OCI-LY7 (cell line): ENCODE measurements at regions not wholly inside any gene's neighbourhood (a gene's known extent, or its start where the extent isn't known, plus 50 kb on each side); places are given as distances from the start of the nearest gene placed in this dataset.

Source experiments
- EZH2phosphoT487 ChIP-seq: fragments of 200-600 bp; sonication (generic); IDR thresholded peaks from 2 replicates; pipeline ENCODE4 v1.6.1; 2018; ENCODE audit warnings: low read depth, borderline replicate concordance, mild to moderate bottlenecking, mixed run types, antibody characterized with exemption, low read length, moderate library complexity, mixed read lengths
- TF ChIP-seq, protein P1 (sequence below): fragments of 200-600 bp; sonication (generic); conservative IDR thresholded peaks from 2 replicates; pipeline ENCODE4 v1.5.1; 2014; ENCODE audit warnings: mild to moderate bottlenecking, antibody characterized with exemption, low read length, moderate library complexity, mixed read lengths

- TF ChIP-seq, protein P1, sequence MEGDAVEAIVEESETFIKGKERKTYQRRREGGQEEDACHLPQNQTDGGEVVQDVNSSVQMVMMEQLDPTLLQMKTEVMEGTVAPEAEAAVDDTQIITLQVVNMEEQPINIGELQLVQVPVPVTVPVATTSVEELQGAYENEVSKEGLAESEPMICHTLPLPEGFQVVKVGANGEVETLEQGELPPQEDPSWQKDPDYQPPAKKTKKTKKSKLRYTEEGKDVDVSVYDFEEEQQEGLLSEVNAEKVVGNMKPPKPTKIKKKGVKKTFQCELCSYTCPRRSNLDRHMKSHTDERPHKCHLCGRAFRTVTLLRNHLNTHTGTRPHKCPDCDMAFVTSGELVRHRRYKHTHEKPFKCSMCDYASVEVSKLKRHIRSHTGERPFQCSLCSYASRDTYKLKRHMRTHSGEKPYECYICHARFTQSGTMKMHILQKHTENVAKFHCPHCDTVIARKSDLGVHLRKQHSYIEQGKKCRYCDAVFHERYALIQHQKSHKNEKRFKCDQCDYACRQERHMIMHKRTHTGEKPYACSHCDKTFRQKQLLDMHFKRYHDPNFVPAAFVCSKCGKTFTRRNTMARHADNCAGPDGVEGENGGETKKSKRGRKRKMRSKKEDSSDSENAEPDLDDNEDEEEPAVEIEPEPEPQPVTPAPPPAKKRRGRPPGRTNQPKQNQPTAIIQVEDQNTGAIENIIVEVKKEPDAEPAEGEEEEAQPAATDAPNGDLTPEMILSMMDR, result no peak
- TF ChIP-seq EZH2phosphoT487, result no peak
Measured at GRCh38 chr20:54704032-54704635, 228.7 kb downstream of the DOK5 start.
